ENCODE measurements at regions not wholly inside any gene's neighbourhood (a gene's known extent, or its start where the extent isn't known, plus 50 kb on each side); places are given as distances from the start of the nearest gene placed in this dataset.

GRCh38 chr7:41006306-41006995 lies 696.4 kb downstream of the INHBA start:
- TF ChIP-seq POLR2A (IDR thresholded peaks at IDR 0.05), result no peak
- TF ChIP-seq CTCF (IDR thresholded peaks at IDR 0.05), result no peak
- no peak for TF ChIP-seq POLR2AphosphoS5 (IDR thresholded peaks at IDR 0.05)
